VCaP (cell line): ENCODE measurements at regions not wholly inside any gene's neighbourhood (a gene's known extent, or its start where the extent isn't known, plus 50 kb on each side); places are given as distances from the start of the nearest gene placed in this dataset.
A peak's percentile ranks its signal among the peaks of the same experiment; 100 is the strongest.
"Not testable (repeated sequence)": the region's sequence is repeated elsewhere in the genome, so short reads cannot be mapped to it uniquely, and the experiment has no call there.

Experiments
- H3K27ac ChIP-seq: fragments of 450-650 bp; 2 replicates; pipeline ENCODE4 v1.5.1; 2017
- TF ChIP-seq, protein P1 (sequence below): fragments of 450-650 bp; conservative IDR thresholded peaks from 2 replicates; pipeline ENCODE4 v1.5.1; 2017; ENCODE audit warnings: mild to moderate bottlenecking, moderate library complexity

DNA sequence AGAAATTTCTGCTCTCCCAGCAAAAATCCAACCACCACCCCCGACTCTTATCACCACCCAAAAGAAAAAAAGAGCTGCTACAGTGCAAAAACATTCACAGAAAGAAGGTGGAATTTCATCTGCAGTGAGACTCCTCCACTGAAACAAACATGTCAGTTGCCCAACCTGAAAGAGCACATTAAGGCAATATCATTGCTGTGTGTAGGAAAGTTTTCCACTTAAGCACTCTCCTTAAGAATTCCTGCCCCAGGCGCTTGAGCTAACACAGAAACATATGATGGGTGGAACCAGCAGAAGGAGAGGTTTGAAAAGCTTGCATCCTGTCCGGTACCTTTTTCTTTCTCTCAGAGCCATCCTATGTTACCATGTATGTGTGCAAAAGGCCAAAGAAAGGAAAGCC is 200.8 kb upstream of the GADL1 start:
- no peak overlapping the region for H3K27ac ChIP-seq
- TF ChIP-seq, protein P1, sequence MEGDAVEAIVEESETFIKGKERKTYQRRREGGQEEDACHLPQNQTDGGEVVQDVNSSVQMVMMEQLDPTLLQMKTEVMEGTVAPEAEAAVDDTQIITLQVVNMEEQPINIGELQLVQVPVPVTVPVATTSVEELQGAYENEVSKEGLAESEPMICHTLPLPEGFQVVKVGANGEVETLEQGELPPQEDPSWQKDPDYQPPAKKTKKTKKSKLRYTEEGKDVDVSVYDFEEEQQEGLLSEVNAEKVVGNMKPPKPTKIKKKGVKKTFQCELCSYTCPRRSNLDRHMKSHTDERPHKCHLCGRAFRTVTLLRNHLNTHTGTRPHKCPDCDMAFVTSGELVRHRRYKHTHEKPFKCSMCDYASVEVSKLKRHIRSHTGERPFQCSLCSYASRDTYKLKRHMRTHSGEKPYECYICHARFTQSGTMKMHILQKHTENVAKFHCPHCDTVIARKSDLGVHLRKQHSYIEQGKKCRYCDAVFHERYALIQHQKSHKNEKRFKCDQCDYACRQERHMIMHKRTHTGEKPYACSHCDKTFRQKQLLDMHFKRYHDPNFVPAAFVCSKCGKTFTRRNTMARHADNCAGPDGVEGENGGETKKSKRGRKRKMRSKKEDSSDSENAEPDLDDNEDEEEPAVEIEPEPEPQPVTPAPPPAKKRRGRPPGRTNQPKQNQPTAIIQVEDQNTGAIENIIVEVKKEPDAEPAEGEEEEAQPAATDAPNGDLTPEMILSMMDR = no peak

DNA sequence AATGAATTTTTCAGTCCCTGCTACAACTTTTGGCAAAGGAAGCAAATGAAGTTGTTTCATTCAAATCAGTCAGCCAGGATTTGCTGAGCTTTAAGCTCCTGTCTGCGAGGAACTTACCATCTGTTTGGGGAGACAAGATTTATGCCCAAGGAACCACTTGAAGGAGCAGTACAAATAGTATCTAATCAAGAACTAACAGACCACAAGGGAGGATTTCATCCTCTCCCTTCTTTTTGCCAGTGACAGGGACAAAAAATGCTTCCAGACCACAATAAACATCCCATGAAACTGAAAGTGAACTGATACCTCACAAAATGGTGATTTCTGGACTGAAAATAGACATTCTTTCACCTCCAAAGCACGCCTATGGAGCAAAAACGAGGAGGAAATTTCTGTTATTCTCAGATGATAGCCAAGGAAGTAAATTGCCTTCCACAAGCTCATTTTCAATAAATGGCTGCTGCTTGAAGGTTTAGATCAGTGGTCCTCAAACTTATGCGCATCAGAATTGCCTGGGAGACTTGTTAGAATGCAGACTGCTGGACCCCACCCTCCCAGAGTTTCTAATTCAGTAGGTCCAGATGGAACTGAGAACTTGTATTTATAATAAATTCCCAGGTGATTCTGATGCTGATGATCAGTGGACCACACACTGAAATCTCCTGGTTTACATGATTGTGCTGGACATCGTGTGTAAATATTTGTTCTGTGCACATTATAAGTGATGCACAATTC is 202.4 kb upstream of the GADL1 start:
- TF ChIP-seq, protein P1 = no peak
- H3K27ac ChIP-seq = no peak overlapping the region

DNA sequence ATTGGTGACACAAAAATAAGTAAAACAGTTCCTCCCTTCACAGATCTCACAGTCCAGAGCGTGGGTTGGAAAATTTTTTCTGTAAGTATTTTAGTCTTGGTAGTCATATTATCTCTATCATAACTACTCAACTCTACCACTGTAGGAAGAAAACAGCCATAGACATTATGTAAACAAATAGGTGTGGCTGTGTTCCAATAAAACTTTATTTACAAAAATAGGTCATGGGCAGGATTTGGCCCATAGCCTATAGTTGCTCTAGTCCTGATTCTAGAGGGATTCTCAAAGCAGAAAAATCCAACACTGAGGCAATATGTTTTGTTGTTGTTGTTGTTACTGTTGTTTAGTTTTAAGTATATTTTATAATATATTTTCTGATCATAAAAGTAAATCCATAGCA is 206.1 kb upstream of the GADL1 start:
- no peak overlapping the region for H3K27ac ChIP-seq
- TF ChIP-seq, protein P1 = no peak

DNA sequence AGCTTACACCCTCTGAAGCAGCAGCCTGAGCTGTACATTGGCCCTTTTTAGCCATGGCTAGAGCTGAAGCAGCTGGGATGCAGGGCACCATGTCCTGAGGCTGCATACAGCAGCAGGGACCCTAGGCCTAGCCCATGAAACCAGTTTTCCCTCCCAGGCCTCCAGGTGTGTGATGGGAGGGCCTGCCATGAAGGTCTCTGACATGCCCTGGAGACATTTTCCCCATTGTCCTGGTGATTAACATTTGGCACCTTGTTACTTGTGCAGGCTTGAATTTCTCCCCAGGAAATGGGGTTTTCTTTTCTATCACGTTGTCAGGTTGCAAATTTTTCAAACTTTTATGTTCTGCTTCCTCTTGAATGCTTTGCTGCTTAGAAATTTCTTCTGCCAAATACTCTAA is 206.8 kb upstream of the GADL1 start:
- not testable (repeated sequence) for H3K27ac ChIP-seq

DNA sequence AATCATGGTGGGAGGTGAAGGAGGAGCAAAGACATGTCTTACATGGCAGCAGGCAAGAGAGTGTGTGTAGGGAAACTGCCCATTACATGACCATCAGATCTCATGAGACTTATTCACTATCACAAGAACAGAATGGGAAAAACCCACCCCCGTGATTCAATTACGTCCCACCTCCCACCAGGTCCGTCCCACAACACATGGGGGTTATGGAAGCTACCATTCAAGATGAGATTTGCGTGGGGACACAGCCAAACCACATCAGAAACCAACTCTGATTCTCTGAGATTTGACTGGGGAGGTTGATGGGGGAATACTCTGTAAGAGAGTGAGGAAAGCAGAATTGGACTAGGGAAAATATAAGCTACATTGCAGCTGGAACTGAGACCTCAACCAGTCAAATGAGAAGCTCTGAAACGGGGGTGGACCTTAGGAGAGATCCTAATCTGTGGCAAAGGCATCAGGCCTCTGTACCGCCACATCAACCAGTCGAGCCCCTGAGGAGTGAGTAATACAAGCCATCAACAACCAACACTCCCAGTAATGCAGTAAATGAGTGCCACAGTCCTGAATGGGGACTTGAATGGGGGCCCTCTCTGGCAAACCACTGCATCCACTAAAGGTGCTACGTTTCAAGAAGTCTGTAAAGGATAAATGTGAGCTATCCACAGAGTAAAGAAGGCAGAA is 207.9 kb upstream of the GADL1 start:
- TF ChIP-seq, protein P1 = no peak
- no peak overlapping the region for H3K27ac ChIP-seq

DNA sequence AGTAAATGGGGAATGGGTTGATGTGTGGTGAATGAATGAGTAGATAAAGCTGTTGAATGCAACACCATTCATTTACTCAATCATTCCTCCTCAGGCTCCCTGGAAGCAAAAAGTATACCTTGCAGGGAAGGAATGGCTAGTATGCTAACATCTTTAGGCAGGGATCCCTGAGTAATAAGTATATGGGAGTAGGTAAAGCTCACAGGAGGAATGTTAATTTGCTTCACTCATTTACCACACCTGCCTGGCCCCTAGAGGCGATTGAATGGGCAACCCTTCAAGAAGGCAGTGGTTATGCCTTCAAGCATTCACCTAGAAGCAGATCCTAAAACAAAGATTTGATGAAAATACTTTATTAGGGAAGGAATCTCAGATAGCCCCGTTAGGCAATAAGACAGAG is 208.7 kb upstream of the GADL1 start:
- TF ChIP-seq, protein P1 = no peak
- no peak overlapping the region for H3K27ac ChIP-seq

DNA sequence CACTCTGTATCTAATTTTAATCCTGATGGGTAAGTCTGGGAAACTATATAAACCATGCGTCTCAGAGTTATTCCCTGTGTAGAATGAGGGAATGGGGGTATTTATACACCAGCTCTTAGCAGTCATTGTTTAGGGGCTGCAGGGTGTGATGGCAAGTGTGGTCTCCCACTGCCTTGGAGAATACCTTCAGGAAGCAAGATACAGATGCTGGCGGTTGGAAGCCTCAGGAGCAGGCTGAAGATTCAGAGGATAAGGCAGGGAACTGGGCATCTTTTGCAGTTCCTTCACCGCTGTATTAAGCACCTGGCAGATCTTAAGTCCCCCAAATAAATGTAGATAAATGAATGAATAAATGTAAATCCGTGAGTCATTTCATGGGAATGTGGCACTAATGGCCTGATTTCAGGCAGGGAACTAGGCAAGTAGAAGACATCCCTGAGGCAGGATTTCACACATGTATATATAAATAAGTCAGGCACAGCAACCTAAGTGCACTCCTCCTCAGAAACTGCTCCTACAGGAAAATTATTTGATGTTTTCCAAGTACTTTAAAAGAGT is 209.2 kb upstream of the GADL1 start:
- TF ChIP-seq, protein P1 = no peak
- peak overlapping the region; percentile 46; the same call in 1 of the 2 replicates for H3K27ac ChIP-seq

DNA sequence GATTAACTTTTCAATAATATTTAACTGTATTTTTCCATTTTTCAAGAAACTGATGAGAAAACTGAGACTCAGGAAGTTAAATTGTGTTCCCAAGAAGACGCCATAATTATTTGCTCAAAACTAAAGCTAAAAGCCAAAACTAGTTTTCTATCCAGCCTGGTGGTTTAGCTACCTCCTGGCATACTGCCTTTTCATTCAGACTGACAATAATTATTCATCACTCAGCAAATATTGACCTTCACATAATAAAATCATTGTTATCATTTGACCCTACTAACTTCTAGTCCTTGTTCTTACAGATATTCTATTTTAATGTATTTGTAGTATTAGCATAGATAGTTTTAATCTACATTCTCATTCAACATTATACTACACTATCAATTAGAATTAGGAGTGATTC is 210.6 kb upstream of the GADL1 start:
- H3K27ac ChIP-seq = peak overlapping the region; percentile 46
- TF ChIP-seq, protein P1 = no peak
